ENCODE measurements at regions not wholly inside any gene's neighbourhood (a gene's known extent, or its start where the extent isn't known, plus 50 kb on each side); places are given as distances from the start of the nearest gene placed in this dataset.

DNA sequence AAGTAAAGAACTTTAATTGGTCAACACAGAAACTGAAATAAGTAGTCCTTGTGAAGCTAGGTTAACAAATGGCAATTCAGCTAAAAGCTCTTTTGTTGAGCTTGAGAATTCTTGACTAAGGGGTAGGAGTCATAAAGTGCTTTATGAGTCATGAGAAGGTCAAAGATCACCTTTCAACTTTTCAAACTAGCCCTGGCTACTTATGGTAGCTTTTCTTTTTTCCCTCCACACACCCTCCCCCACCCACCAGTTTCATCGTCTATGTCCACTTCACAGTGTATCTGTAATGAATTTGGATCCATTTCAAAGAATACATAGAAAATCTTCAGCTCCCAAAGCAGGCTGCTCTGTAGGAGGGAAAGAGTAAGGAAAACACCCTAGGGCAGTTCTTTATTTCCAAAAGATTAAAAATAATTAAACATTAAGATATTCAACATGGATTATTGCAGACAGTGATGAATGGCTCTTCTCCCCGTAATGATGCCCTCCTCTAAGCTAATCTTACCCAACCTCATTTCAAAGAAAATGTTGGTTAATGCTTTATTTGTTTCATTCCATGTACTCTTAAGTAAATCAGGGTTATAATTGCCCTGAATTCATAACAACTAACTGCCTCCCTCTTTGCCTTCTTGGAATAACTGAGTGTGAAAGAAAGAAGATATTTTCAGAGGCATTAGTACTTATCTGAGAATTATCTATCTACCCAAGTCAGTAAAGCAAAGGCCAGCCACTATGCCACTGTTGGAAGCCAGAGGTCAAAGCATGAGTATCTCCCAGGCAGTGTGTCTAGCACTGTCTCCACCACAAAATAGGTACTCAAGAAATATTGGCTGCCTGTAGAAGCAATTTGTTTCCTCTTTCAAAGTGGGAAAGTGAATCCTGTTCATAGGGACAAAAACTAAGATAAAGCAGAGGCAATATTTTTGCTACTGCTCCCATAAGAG, 290.6 kb downstream of the PIK3R1 start:
- H3K79me2 ChIP-seq (ENCODE audit: low read depth) = no peaks in the 10 kb centered on the region
- Mint-ChIP-seq H3K9me3 (peaks cover 6% of the 10 kb centered on the region), H3K27ac (no peak overlapping the region), H3K36me3 (peaks cover 3% of the 10 kb centered on the region), H3K4me1 (peaks cover 21% of the 10 kb centered on the region), H3K27me3 (ENCODE audit: insufficient read depth, low read depth) (peaks cover 3% of the 10 kb centered on the region), H3K4me3 (no peak overlapping the region)
- H3K27me3 ChIP-seq = no peaks in the 10 kb centered on the region
- no peaks in the 10 kb centered on the region for H3K36me3 ChIP-seq
- H3K9me3 ChIP-seq (ENCODE audit: low read depth) = no peaks in the 10 kb centered on the region
- no peak overlapping the region for H3K4me2 ChIP-seq
- no peak overlapping the region for H3K9ac ChIP-seq
- TF ChIP-seq, protein P1, sequence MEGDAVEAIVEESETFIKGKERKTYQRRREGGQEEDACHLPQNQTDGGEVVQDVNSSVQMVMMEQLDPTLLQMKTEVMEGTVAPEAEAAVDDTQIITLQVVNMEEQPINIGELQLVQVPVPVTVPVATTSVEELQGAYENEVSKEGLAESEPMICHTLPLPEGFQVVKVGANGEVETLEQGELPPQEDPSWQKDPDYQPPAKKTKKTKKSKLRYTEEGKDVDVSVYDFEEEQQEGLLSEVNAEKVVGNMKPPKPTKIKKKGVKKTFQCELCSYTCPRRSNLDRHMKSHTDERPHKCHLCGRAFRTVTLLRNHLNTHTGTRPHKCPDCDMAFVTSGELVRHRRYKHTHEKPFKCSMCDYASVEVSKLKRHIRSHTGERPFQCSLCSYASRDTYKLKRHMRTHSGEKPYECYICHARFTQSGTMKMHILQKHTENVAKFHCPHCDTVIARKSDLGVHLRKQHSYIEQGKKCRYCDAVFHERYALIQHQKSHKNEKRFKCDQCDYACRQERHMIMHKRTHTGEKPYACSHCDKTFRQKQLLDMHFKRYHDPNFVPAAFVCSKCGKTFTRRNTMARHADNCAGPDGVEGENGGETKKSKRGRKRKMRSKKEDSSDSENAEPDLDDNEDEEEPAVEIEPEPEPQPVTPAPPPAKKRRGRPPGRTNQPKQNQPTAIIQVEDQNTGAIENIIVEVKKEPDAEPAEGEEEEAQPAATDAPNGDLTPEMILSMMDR (IDR thresholded peaks at IDR 0.05) = no peak
- TF ChIP-seq EZH2phosphoT487 (IDR thresholded peaks at IDR 0.05) = no peak
- TF ChIP-seq EZH2 (IDR thresholded peaks at IDR 0.05) = no peak
- no peaks in the 10 kb centered on the region for H4K20me1 ChIP-seq (ENCODE audit: low read depth)
- H3K27ac ChIP-seq = no peak overlapping the region
- H3K4me1 ChIP-seq = no peaks in the 10 kb centered on the region
- H3K4me3 ChIP-seq = no peak overlapping the region
- no peaks in the 10 kb centered on the region for H3F3A ChIP-seq (ENCODE audit: low read depth)
- no peak overlapping the region for H2AFZ ChIP-seq (replicated peaks)
- DNase-seq (ENCODE audit: low spot score) = no peak

DNA sequence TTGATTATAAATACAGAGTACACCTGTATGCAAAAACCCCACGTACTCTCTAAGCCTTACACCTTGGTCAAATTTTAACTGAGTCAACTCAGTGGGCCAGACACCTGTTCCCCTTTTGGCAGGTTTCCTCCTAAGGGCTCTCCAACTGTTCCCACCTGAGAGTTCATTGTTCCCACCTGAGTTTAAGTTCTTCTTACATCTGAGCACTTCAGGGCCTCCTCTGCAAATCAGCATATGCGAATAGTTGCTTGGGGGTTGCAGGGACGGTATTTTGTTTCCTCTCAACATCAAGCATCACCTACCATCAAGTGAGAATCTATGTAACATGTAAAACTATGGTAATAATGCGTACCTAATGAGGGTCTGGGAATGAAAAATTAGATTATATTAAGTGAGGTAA, 300.0 kb downstream of the PIK3R1 start:
- H3K27ac Mint-ChIP-seq = no peak overlapping the region
- H3K4me1 Mint-ChIP-seq = no peaks in the 10 kb centered on the region
- no peaks in the 10 kb centered on the region for H3K79me2 ChIP-seq (ENCODE audit: low read depth)
- H3K36me3 Mint-ChIP-seq = no peaks in the 10 kb centered on the region
- no peak overlapping the region for H3K4me3 Mint-ChIP-seq
- no peaks in the 10 kb centered on the region for H3K9me3 ChIP-seq (ENCODE audit: low read depth)
- H4K20me1 ChIP-seq (ENCODE audit: low read depth) = no peaks in the 10 kb centered on the region
- peaks cover 5% of the 10 kb centered on the region for H3K9me3 Mint-ChIP-seq
- H3K4me2 ChIP-seq = no peak overlapping the region
- no peak overlapping the region for H2AFZ ChIP-seq (replicated peaks)
- TF ChIP-seq, protein P1 (IDR thresholded peaks at IDR 0.05) = no peak
- TF ChIP-seq EZH2phosphoT487 (IDR thresholded peaks at IDR 0.05) = no peak
- no peak for TF ChIP-seq EZH2 (IDR thresholded peaks at IDR 0.05)
- DNase-seq (ENCODE audit: low spot score) = no peak
- no peaks in the 10 kb centered on the region for H3F3A ChIP-seq (ENCODE audit: low read depth)
- no peak overlapping the region for H3K9ac ChIP-seq
- no peaks in the 10 kb centered on the region for H3K27me3 ChIP-seq
- no peak overlapping the region for H3K4me3 ChIP-seq
- no peaks in the 10 kb centered on the region for H3K36me3 ChIP-seq
- no peaks in the 10 kb centered on the region for H3K4me1 ChIP-seq
- no peak overlapping the region for H3K27ac ChIP-seq
- H3K27me3 Mint-ChIP-seq (ENCODE audit: insufficient read depth, low read depth) = peaks cover 6% of the 10 kb centered on the region

DNA sequence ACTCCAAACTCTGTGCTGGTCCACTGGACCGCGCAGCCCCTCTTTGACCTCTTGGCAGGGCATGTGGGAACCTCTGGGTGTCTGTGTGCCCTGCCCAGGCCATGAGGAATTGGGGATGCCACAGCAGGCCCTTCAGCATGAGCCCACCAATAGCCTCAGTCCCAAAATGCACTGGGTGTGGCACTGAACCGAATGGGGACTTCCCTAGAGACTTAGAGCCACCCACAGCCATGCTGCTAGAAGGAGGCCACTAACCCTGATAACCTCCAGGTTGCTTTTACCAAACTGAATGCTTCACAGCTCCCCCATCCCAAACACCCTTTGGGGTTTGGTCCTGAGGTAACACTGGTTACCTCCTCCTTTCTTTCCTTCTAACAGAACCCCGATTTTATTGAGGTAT, 302.7 kb downstream of the PIK3R1 start:
- H3K27me3 ChIP-seq = no peaks in the 10 kb centered on the region
- H3K9ac ChIP-seq = no peak overlapping the region
- no peak for DNase-seq (ENCODE audit: low spot score)
- H3K9me3 ChIP-seq (ENCODE audit: low read depth) = no peaks in the 10 kb centered on the region
- no peaks in the 10 kb centered on the region for H3K79me2 ChIP-seq (ENCODE audit: low read depth)
- H3F3A ChIP-seq (ENCODE audit: low read depth) = no peaks in the 10 kb centered on the region
- no peak overlapping the region for H3K27ac ChIP-seq
- H3K4me1 ChIP-seq = no peaks in the 10 kb centered on the region
- Mint-ChIP-seq H3K36me3 (no peaks in the 10 kb centered on the region), H3K9me3 (peaks cover 2% of the 10 kb centered on the region), H3K27ac (no peak overlapping the region), H3K27me3 (ENCODE audit: insufficient read depth, low read depth) (peaks cover 9% of the 10 kb centered on the region), H3K4me3 (no peak overlapping the region), H3K4me1 (no peaks in the 10 kb centered on the region)
- H2AFZ ChIP-seq (replicated peaks) = no peak overlapping the region
- TF ChIP-seq EZH2phosphoT487 (IDR thresholded peaks at IDR 0.05) = no peak
- no peak for TF ChIP-seq EZH2 (IDR thresholded peaks at IDR 0.05)
- TF ChIP-seq, protein P1 (IDR thresholded peaks at IDR 0.05) = no peak
- H3K36me3 ChIP-seq = no peaks in the 10 kb centered on the region
- H4K20me1 ChIP-seq (ENCODE audit: low read depth) = no peaks in the 10 kb centered on the region
- H3K4me2 ChIP-seq = no peak overlapping the region
- no peak overlapping the region for H3K4me3 ChIP-seq

All from neural progenitor cell (in vitro differentiated cells).